22Rv1 (cell line): ENCODE measurements at regions not wholly inside any gene's neighbourhood (a gene's known extent, or its start where the extent isn't known, plus 50 kb on each side); places are given as distances from the start of the nearest gene placed in this dataset.

Source experiments
- ZFX ChIP-seq: fragments of 450-650 bp; IDR thresholded peaks from 2 replicates; pipeline ENCODE4 v1.6.1; 2017; ENCODE audit warnings: antibody characterized with exemption, borderline replicate concordance
- TF ChIP-seq, protein P1 (sequence below): fragments of 450-650 bp; IDR thresholded peaks from 2 replicates; pipeline ENCODE4 v1.5.1; 2017; ENCODE audit warnings: mild to moderate bottlenecking

DNA sequence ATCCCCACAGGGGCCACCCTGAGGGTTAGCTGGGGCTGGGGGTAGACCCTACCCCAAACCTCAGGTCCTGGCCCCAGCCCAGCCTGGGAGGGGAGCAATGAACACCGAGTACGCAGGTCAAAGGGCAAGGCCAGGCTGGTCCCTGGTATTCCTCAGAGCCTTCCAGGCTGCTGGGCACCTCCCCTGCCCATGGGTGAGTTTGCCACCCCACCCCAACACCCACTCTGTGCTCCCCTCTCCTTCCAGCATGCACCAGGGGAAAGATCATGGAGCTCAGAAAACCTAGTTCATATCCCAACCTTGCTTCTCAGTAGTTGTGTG lies 103.9 kb upstream of the FOXP4 start:
- TF ChIP-seq, protein P1, sequence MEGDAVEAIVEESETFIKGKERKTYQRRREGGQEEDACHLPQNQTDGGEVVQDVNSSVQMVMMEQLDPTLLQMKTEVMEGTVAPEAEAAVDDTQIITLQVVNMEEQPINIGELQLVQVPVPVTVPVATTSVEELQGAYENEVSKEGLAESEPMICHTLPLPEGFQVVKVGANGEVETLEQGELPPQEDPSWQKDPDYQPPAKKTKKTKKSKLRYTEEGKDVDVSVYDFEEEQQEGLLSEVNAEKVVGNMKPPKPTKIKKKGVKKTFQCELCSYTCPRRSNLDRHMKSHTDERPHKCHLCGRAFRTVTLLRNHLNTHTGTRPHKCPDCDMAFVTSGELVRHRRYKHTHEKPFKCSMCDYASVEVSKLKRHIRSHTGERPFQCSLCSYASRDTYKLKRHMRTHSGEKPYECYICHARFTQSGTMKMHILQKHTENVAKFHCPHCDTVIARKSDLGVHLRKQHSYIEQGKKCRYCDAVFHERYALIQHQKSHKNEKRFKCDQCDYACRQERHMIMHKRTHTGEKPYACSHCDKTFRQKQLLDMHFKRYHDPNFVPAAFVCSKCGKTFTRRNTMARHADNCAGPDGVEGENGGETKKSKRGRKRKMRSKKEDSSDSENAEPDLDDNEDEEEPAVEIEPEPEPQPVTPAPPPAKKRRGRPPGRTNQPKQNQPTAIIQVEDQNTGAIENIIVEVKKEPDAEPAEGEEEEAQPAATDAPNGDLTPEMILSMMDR: no peak
- TF ChIP-seq ZFX: no peak
